Kidney (tissue), 13 donors: ENCODE measurements at regions not wholly inside any gene's neighbourhood (a gene's known extent, or its start where the extent isn't known, plus 50 kb on each side); places are given as distances from the start of the nearest gene placed in this dataset. TPM values are rescaled to one million over a fixed set of nuclear protein-coding genes. Genes with fewer than 3 reads are reported as not detected.

Experiments used
- DNase-seq, 5 donors: peaks; one replicate each; pipeline ENCODE4 v3.0.0-alpha.2; 2013 to 2020
- FAIRE-seq: peaks from 2 replicates; lab custom pipeline; 2012; peaks lifted over from hg19 to GRCh38; lab: Jason Lieb, UNC
- H3K27ac ChIP-seq, 2 donors: one replicate each; pipeline ENCODE4 v1.7.0; 2013; ENCODE audit warnings: low read depth in 2 of 2, low read length in 2 of 2, inconsistent platforms in 1 of 2
- H3K27me3 ChIP-seq: one replicate; pipeline ENCODE4 v1.7.1; 2013; ENCODE audit warnings: low read length, inconsistent platforms; ENCODE audit not compliant: control insufficient read depth, insufficient read depth
- H3K36me3 ChIP-seq, 3 donors: one replicate each; pipeline versions ENCODE4 v1.7.0 to v1.7.1; 2013; ENCODE audit warnings: low read length in 3 of 3, control low read depth in 1 of 3, inconsistent platforms in 1 of 3; ENCODE audit not compliant: insufficient read depth in 3 of 3, control insufficient read depth in 2 of 3
- H3K4me1 ChIP-seq, 3 donors: one replicate each; pipeline versions ENCODE4 v1.7.0 to v1.7.1; 2013; ENCODE audit warnings: low read length in 3 of 3, inconsistent platforms in 1 of 3, low read depth in 1 of 3; ENCODE audit not compliant: control insufficient read depth in 2 of 3, insufficient read depth in 2 of 3
- H3K4me3 ChIP-seq, 3 donors: one replicate each; pipeline versions ENCODE4 v1.7.0 to v1.8.1; 2013; ENCODE audit warnings: low read length in 3 of 3, control low read depth in 1 of 3, inconsistent platforms in 1 of 3
- H3K9ac ChIP-seq, 3 donors: one replicate each; pipeline versions ENCODE4 v1.7.0 to v1.7.1; 2013; ENCODE audit warnings: low read length in 3 of 3, control low read depth in 1 of 3, inconsistent platforms in 1 of 3
- H3K9me3 ChIP-seq, 3 donors: one replicate each; pipeline versions ENCODE4 v1.7.0 to v1.7.1; 2013; ENCODE audit warnings: low read length in 3 of 3, control low read depth in 1 of 3, inconsistent platforms in 1 of 3; ENCODE audit not compliant: control insufficient read depth in 2 of 3, insufficient read depth in 1 of 3
- intact Hi-C: fragments of 100-400 bp; cut with DNase I; formaldehyde crosslinking; loops from one replicate; pipeline ENCODE4 v1.11.1; 2022
- microRNA-seq: library from miRNA; unstranded; fragments of <30 nt; microRNA quantifications from one replicate; pipeline ENCODE4 v1.2.0, GENCODE V29; 2020
- TF ChIP-seq, protein P1 (sequence below): IDR thresholded peaks from 3 replicates; pipeline ENCODE4 v1.5.1; 2012; ENCODE audit warnings: mild to moderate bottlenecking, moderate library complexity, borderline replicate concordance; ENCODE audit not compliant: insufficient read depth; ENCODE audit errors: extremely low read depth
- donor health status: control.
- donor health status: control.
- donor health status: control.
- donor health status: control.
- donor health status: control.
- donor health status: DM: yes; HTN: yes; CAD: no.
- donor health status: Normal renal cell carcinoma (clear cell type).

DNA sequence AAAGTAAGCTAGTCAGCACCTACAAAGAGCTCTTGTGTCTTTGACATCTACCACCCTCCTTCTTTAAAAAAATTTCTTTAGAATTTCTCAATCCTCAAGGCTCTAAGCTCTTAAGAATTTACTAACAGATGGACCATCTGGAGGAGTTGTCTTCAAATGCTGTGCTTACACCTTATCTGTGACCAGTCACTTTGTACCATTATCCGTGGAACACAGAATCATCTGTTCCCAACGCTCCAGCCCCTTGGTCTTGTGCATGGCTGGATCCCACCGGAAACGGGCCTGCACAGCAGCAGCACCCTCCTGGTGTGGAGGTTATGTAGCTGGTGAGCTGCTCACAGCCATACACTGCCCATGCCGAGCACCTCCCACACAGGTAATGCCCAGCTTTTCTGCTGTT, 89.0 kb downstream of the TBX19 start:
- H3K27ac ChIP-seq: no peak overlapping the region
- no peak for DNase-seq
- H3K4me3 ChIP-seq: no peak overlapping the region
- no peaks in the 10 kb centered on the region for H3K36me3 ChIP-seq
- H3K9ac ChIP-seq: no peak overlapping the region
- TF ChIP-seq, protein P1, sequence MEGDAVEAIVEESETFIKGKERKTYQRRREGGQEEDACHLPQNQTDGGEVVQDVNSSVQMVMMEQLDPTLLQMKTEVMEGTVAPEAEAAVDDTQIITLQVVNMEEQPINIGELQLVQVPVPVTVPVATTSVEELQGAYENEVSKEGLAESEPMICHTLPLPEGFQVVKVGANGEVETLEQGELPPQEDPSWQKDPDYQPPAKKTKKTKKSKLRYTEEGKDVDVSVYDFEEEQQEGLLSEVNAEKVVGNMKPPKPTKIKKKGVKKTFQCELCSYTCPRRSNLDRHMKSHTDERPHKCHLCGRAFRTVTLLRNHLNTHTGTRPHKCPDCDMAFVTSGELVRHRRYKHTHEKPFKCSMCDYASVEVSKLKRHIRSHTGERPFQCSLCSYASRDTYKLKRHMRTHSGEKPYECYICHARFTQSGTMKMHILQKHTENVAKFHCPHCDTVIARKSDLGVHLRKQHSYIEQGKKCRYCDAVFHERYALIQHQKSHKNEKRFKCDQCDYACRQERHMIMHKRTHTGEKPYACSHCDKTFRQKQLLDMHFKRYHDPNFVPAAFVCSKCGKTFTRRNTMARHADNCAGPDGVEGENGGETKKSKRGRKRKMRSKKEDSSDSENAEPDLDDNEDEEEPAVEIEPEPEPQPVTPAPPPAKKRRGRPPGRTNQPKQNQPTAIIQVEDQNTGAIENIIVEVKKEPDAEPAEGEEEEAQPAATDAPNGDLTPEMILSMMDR: no peak
- peaks cover 0 to 2% (median 0%) of the 10 kb centered on the region in 3 donors for H3K4me1 ChIP-seq
- no peak for FAIRE-seq
- H3K9me3 ChIP-seq: no peaks in the 10 kb centered on the region
- H3K27me3 ChIP-seq: no peaks in the 10 kb centered on the region
- intact Hi-C loops: no loop called here

DNA sequence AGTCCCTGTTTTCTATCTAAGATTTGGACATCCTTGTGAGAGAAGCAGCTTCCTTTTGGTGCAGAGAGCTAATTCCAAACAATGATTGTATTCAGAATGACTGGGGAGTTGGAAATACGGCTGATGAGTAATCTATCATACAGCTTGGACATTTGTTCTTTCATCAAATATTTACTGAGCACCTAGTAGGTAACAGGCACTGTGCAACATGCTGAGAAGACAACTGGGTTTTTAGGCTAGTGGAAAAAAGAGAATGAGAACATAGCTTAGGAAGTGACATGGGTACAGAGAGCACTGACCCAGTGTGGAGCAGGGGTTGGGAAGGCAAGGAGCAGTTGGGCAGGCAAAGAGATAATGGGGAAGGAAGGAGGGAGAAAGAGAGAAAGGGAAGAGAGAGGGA, 87.5 kb downstream of the TBX19 start:
- Histone ChIP-seq H3K4me3 (no peak overlapping the region), H3K9me3 (no peaks in the 10 kb centered on the region), H3K27ac (no peak overlapping the region), H3K9ac (no peak overlapping the region), H3K27me3 (no peaks in the 10 kb centered on the region), H3K4me1 (peaks cover 0 to 2% (median 0%) of the 10 kb centered on the region in 3 donors), H3K36me3 (no peaks in the 10 kb centered on the region)
- no peak for FAIRE-seq
- intact Hi-C loops: no loop called here
- TF ChIP-seq, protein P1: no peak
- no peak for DNase-seq

DNA sequence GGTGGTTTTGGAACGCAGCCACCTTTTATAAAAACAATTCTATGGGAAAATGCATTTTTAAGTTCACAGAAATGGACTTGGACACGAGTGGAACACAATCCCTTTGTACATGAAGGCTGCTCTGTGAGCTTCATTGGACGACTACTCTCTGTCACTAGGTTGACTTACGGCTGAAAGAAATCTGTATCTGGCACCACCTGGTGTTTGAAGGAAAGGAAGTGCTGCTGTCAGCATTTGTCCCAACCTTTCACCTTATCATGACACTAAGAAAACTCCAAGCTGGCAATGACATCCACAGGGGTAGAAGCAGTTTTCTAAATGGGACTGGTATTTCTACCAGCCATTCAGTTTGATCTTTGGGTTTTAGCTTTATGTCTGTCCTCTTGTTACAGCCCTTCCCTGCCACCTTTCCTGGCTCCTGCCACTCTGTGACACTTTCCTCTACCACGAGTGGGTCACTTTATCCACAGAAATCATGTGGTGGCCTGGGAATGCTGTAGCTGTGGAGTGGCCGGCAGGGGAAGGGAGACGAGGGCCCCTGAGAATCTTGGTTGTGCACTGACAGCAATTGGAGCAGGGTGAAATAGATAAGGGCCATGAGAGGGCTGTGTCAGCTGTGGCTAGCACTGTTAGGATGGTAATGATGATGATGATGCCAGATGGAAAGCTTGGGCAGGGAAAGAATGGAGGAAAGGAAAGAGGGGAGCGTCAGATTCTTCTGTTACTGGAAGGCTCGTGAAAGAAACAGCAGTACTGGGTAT, 85.2 kb downstream of the TBX19 start:
- Histone ChIP-seq H3K36me3 (no peaks in the 10 kb centered on the region), H3K4me1 (peaks cover 0 to 2% (median 0%) of the 10 kb centered on the region in 3 donors), H3K4me3 (no peak overlapping the region), H3K9me3 (no peaks in the 10 kb centered on the region), H3K27ac (no peak overlapping the region), H3K9ac (no peak overlapping the region), H3K27me3 (no peaks in the 10 kb centered on the region)
- DNase-seq (peak in 2 of 5 donors; percentile 37 to 40), FAIRE-seq (no peak)
- intact Hi-C loops: no loop called here
- TF ChIP-seq, protein P1: peak; percentile 10

Small RNA genes lying in the stretch of these regions (microRNA-seq; reads per million reads assigned to microRNA genes)
- not detected for gene MIR557
